ENCODE measurements at regions not wholly inside any gene's neighbourhood (a gene's known extent, or its start where the extent isn't known, plus 50 kb on each side); places are given as distances from the start of the nearest gene placed in this dataset.

- no peak for TF ChIP-seq CTCF (IDR thresholded peaks at IDR 0.05)
- TF ChIP-seq POLR2A (IDR thresholded peaks at IDR 0.05), result no peak
Observed at GRCh38 chr6:112883095-112883494, 536.0 kb downstream of the RFPL4B start.

Data from esophagus squamous epithelium (tissue), 4 donors.